ENCODE measurements at regions not wholly inside any gene's neighbourhood (a gene's known extent, or its start where the extent isn't known, plus 50 kb on each side); places are given as distances from the start of the nearest gene placed in this dataset.
A peak's percentile ranks its signal among the peaks of the same experiment; 100 is the strongest.
"Not testable (repeated sequence)": the region's sequence is repeated elsewhere in the genome, so short reads cannot be mapped to it uniquely, and the experiment has no call there.

- no peak overlapping the region for H3K4me3 ChIP-seq (ENCODE audit: low read length)
- DNase-seq (ENCODE audit: low read depth), result peak; percentile 4
- TF ChIP-seq CTCF (IDR thresholded peaks at IDR 0.05; ENCODE audit: insufficient read depth, low read depth, low read length, missing control alignments), result no peak
Observed at GRCh38 chr13:65112531-65112941, 2117.6 kb downstream of the PCDH9 start.

GRCh38 chr13:65112123-65112522 is 2118.0 kb downstream of the PCDH9 start:
- TF ChIP-seq CTCF (IDR thresholded peaks at IDR 0.05; ENCODE audit: insufficient read depth, low read depth, low read length, missing control alignments), result no peak
- no peak overlapping the region for H3K4me3 ChIP-seq (ENCODE audit: low read length)
- DNase-seq (ENCODE audit: low read depth), result no peak

GRCh38 chr13:65111223-65111622 is 2118.9 kb downstream of the PCDH9 start:
- DNase-seq (ENCODE audit: low read depth), result no peak

GRCh38 chr13:65104436-65104835 is 2125.7 kb downstream of the PCDH9 start:
- H3K4me3 ChIP-seq (ENCODE audit: low read length); DNase-seq (ENCODE audit: low read depth): not testable (repeated sequence)

More at GRCh38 chr13:65111223-65111622, 2118.9 kb downstream of the PCDH9 start:
- H3K4me3 ChIP-seq (ENCODE audit: low read length), result no peak overlapping the region
- no peak for TF ChIP-seq CTCF (IDR thresholded peaks at IDR 0.05; ENCODE audit: insufficient read depth, low read depth, low read length, missing control alignments)

- TF ChIP-seq CTCF (IDR thresholded peaks at IDR 0.05; ENCODE audit: insufficient read depth, low read depth, low read length, missing control alignments), result no peak
- H3K4me3 ChIP-seq (ENCODE audit: low read length), result no peak overlapping the region
Observed at GRCh38 chr13:65103351-65103750, 2126.8 kb downstream of the PCDH9 start.

GRCh38 chr13:65095161-65096082 is 2134.7 kb downstream of the PCDH9 start:
- no peak for TF ChIP-seq CTCF (IDR thresholded peaks at IDR 0.05; ENCODE audit: insufficient read depth, low read depth, low read length, missing control alignments)

More at GRCh38 chr13:65103351-65103750, 2126.8 kb downstream of the PCDH9 start:
- DNase-seq (ENCODE audit: low read depth), result no peak

GRCh38 chr13:65093357-65093756 is 2136.8 kb downstream of the PCDH9 start:
- DNase-seq (ENCODE audit: low read depth), result no peak
- TF ChIP-seq CTCF (IDR thresholded peaks at IDR 0.05; ENCODE audit: insufficient read depth, low read depth, low read length, missing control alignments), result no peak
- no peak overlapping the region for H3K4me3 ChIP-seq (ENCODE audit: low read length)

More at GRCh38 chr13:65095161-65096082, 2134.7 kb downstream of the PCDH9 start:
- DNase-seq (ENCODE audit: low read depth), result no peak
- H3K4me3 ChIP-seq (ENCODE audit: low read length), result no peak overlapping the region

All from epithelial cell of esophagus (primary cell).